HG03196 (cell line): ENCODE measurements at regions not wholly inside any gene's neighbourhood (a gene's known extent, or its start where the extent isn't known, plus 50 kb on each side); places are given as distances from the start of the nearest gene placed in this dataset.
"Not testable (repeated sequence)": the region's sequence is repeated elsewhere in the genome, so short reads cannot be mapped to it uniquely, and the experiment has no call there.

ENCODE experiments used
- ATAC-seq: cut with Tn5 transposase; IDR thresholded peaks from one replicate; pipeline ENCODE4 v1.9.1; 2021; ENCODE audit not compliant: unreplicated experiment

GRCh38 chr4:122973465-122973864, 51.1 kb upstream of the NUDT6 start:
- ATAC-seq, result no peak

GRCh38 chr4:122976111-122976510, 53.7 kb upstream of the NUDT6 start:
- ATAC-seq, result no peak

- ATAC-seq, result no peak
These were observed 54.7 kb upstream of the NUDT6 start for GRCh38 chr4:122977103-122977502.

- no peak for ATAC-seq
These were observed 55.7 kb upstream of the NUDT6 start for GRCh38 chr4:122978109-122978508.

GRCh38 chr4:122978789-122979188, 56.4 kb upstream of the NUDT6 start:
- no peak for ATAC-seq

GRCh38 chr4:122980860-122981259, 58.5 kb upstream of the NUDT6 start:
- no peak for ATAC-seq

GRCh38 chr4:122988696-122989095, 66.3 kb upstream of the NUDT6 start:
- no peak for ATAC-seq

- no peak for ATAC-seq
These were observed 68.5 kb upstream of the NUDT6 start for GRCh38 chr4:122990891-122991290.

GRCh38 chr4:122992057-122992456, 69.7 kb upstream of the NUDT6 start:
- ATAC-seq, result no peak

- ATAC-seq, result no peak
These were observed 70.2 kb upstream of the NUDT6 start for GRCh38 chr4:122992641-122993040.

- no peak for ATAC-seq
These were observed 74.0 kb upstream of the NUDT6 start for GRCh38 chr4:122996350-122996749.

GRCh38 chr4:122997463-122998101, 75.2 kb upstream of the NUDT6 start:
- ATAC-seq, result peak; percentile 80

- ATAC-seq, result not testable (repeated sequence)
These were observed 81.7 kb upstream of the NUDT6 start for GRCh38 chr4:123004079-123004478.

- not testable (repeated sequence) for ATAC-seq
These were observed 82.7 kb upstream of the NUDT6 start for GRCh38 chr4:123005126-123005525.

GRCh38 chr4:123007679-123008078, 85.3 kb upstream of the NUDT6 start:
- no peak for ATAC-seq

GRCh38 chr4:123012416-123012815, 90.0 kb upstream of the NUDT6 start:
- ATAC-seq, result not testable (repeated sequence)

- ATAC-seq, result no peak
These were observed 91.6 kb upstream of the NUDT6 start for GRCh38 chr4:123014038-123014437.

GRCh38 chr4:123017078-123017477, 94.7 kb upstream of the NUDT6 start:
- ATAC-seq, result no peak

- no peak for ATAC-seq
These were observed 95.4 kb upstream of the NUDT6 start for GRCh38 chr4:123017636-123018395.

- no peak for ATAC-seq
These were observed 96.0 kb upstream of the NUDT6 start for GRCh38 chr4:123018396-123018775.

GRCh38 chr4:123020285-123020684, 97.9 kb upstream of the NUDT6 start:
- ATAC-seq, result no peak

- ATAC-seq, result no peak
These were observed 101.2 kb upstream of the NUDT6 start for GRCh38 chr4:123023647-123024046.

- no peak for ATAC-seq
These were observed 102.3 kb upstream of the NUDT6 start for GRCh38 chr4:123024710-123025109.
